NCI-H2196 treated with DMSO at 0.1 percent for 48 hours (cell line): ENCODE measurements at regions not wholly inside any gene's neighbourhood (a gene's known extent, or its start where the extent isn't known, plus 50 kb on each side); places are given as distances from the start of the nearest gene placed in this dataset.

ENCODE experiments used
- DNase-seq: peaks from one replicate; lab custom pipeline; 2025; ENCODE audit not compliant: unreplicated experiment; lab: John Stamatoyannopoulos, UW

DNA sequence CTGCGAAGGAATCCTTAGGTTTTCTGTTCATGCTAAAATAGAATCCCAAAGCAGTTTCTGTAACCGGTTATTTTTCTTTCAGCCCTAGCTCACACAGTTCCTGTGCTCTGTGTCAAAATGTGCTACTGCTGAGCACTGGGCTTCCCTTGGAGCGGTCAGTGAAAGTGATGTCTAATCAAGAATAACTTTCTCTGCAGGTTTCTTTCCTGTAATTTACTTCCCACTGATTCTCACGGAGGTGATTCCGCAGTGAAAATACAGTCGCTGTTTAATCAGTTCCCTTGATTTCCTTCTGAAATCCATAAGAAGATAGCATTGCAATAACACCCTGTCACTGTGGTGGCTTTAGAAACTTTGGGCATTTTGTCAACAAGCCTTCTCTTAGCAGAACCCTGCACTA is 112.0 kb upstream of the ISL1 start:
- no peak for DNase-seq

- no peak for DNase-seq
These were observed 110.2 kb upstream of the ISL1 start for GRCh38 chr5:51273021-51273420.

- no peak for DNase-seq
These were observed 109.4 kb upstream of the ISL1 start for GRCh38 chr5:51273871-51274270.

DNA sequence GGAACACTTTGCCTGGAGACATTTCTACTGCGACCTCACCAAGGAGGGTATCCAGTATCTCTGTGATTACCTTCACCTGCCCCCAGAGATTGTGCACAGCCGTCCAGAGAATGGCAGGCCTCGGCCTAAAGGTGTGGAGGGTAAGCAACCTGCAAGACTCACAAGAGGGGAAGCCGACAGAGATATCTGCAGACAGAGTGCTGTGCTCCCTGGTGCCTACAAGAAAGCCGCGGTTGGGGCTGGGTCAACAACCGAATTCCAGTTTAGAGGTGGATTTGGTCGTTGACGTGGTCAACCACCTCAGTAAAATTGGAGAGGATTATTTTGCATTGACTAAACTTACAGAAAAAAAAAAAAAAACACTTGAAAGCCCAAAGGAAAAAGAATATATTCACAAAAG is 107.8 kb upstream of the ISL1 start:
- no peak for DNase-seq

GRCh38 chr5:51276250-51276649 is 107.0 kb upstream of the ISL1 start:
- DNase-seq: no peak

GRCh38 chr5:51278539-51278938 is 104.7 kb upstream of the ISL1 start:
- DNase-seq: no peak

- DNase-seq: no peak
These were observed 103.1 kb upstream of the ISL1 start for GRCh38 chr5:51279983-51280706.

DNA sequence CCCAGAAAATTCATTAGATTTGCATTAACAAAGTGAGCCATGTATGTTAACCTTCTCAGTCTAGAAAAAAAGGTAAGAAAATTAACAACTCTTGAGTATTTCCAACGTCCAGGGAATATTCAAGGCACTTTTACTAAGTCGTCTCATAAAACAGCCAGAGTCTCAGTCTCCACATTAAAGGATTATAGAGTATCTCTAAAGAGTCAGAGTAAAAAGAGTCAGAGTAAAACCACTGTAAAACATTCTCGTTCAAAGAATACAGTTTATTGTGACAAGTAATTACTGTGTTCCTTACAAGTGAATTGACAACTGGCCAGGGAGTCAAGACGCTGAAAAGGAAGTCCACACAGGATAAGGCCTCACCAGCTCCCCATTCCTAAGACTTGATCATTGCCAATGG is 97.2 kb upstream of the ISL1 start:
- DNase-seq: no peak

DNA sequence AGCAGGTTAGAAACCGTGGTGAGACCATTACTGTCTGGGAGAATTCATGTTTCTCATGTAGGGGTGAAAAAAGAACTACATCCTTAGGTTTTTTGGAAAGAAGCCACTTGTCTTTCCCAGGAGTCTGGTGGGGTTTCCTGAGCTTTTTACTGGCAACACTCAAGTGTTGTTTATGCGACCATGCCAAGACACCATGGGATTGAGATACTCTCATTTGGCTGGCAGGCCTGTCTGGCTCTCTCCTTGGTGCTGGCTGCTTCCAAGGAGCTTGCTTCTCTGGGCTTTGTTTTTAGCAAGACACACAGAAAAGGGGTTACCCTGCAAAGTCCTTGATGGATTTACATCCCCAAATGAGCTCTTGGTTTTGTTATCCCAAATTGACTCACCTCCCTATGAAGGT is 80.9 kb upstream of the ISL1 start:
- no peak for DNase-seq

- no peak for DNase-seq
These were observed 56.4 kb upstream of the ISL1 start for GRCh38 chr5:51326844-51327243.
